Left lung (tissue), 4 donors: ENCODE measurements at regions not wholly inside any gene's neighbourhood (a gene's known extent, or its start where the extent isn't known, plus 50 kb on each side); places are given as distances from the start of the nearest gene placed in this dataset.
A peak's percentile ranks its signal among the peaks of the same experiment; 100 is the strongest.

Experiments
- ATAC-seq: fragments of 200-7000 bp; cut with Tn5 transposase; one replicate; pipeline ENCODE4 v1.9.1; 2020; ENCODE audit warnings: moderate library complexity
- DNase-seq, 4 donors: peaks; one replicate each; pipeline ENCODE4 v3.0.0-alpha.2; 2013 to 2020
- H3K27ac ChIP-seq, 2 donors: fragments of 200-600 bp; sonication (generic) in 1 of 2; one replicate each; pipeline versions ENCODE4 v1.5.0 to v1.8.0; 2020 to 2021
- H3K27me3 ChIP-seq, 2 donors: fragments of 200-600 bp; sonication (generic) in 1 of 2; one replicate each; pipeline versions ENCODE4 v1.5.0 to v1.8.0; 2020 to 2021
- H3K36me3 ChIP-seq, 2 donors: fragments of 200-600 bp; sonication (generic) in 1 of 2; one replicate each; pipeline versions ENCODE4 v1.5.0 to v1.8.0; 2020 to 2021
- H3K4me1 ChIP-seq, 2 donors: fragments of 200-600 bp; one replicate each; pipeline ENCODE4 v1.8.0; 2021
- H3K4me3 ChIP-seq, 2 donors: fragments of 200-600 bp; sonication (generic) in 1 of 2; one replicate each; pipeline versions ENCODE4 v1.5.0 to v1.8.0; 2020 to 2021; ENCODE audit warnings: mild to moderate bottlenecking in 1 of 2
- H3K9me3 ChIP-seq, 2 donors: fragments of 200-600 bp; sonication (generic) in 1 of 2; one replicate each; pipeline versions ENCODE4 v1.5.0 to v1.8.0; 2020 to 2021
- CTCF ChIP-seq, 2 donors: fragments of 200-600 bp; sonication (generic) in 1 of 2; IDR thresholded peaks; one replicate each; pipeline versions ENCODE4 v1.5.0 to v1.8.0; 2021; ENCODE audit warnings: antibody characterized with exemption in 2 of 2
- intact Hi-C, 2 donors: fragments of 100-400 bp; cut with DNase I; formaldehyde crosslinking; loops; one replicate each; pipeline versions ENCODE4 v1.11.2 to v1.14.2; 2022
- donor health status: DM: no; HTN: yes; CAD: no.
- donor health status: DM: no; HTN: no; CAD: no.

GRCh38 chr3:10601857-10602230 is 96.5 kb upstream of the ATP2B2 start:
- DNase-seq = peak in 1 of 4 donors; percentile 22
- no peak for ATAC-seq

DNA sequence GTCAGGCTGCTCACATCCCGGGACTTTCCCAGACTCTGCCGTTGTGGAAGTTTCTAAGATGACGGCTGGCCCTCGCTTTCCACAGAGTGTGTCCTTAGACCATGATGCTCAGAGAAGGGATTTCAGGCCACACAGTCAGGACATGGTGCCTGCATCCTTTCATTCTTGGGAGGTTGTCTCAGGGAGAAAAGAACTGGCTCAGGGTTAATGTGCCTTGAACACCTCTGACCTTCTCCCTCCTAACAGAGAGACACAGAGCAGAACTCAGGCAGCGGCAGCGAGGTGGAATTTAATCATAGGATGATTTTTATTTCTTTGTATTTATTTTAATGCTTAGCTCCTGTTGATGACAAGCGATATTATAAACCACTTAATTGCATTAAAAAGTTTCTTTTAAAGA is 96.9 kb upstream of the ATP2B2 start:
- TF ChIP-seq CTCF (IDR thresholded peaks at IDR 0.05) = no peak

More at GRCh38 chr3:10601857-10602230, 96.5 kb upstream of the ATP2B2 start:
- no peaks in the 10 kb centered on the region for H3K4me1 ChIP-seq
- intact Hi-C loops = no loop called here
- H3K9me3 ChIP-seq = no peaks in the 10 kb centered on the region
- peaks cover 0 to 54% of the 10 kb centered on the region in 2 donors for H3K27me3 ChIP-seq
- TF ChIP-seq CTCF (IDR thresholded peaks at IDR 0.05) = no peak
- no peak overlapping the region for H3K4me3 ChIP-seq
- H3K27ac ChIP-seq = no peak overlapping the region
- no peaks in the 10 kb centered on the region for H3K36me3 ChIP-seq

DNA sequence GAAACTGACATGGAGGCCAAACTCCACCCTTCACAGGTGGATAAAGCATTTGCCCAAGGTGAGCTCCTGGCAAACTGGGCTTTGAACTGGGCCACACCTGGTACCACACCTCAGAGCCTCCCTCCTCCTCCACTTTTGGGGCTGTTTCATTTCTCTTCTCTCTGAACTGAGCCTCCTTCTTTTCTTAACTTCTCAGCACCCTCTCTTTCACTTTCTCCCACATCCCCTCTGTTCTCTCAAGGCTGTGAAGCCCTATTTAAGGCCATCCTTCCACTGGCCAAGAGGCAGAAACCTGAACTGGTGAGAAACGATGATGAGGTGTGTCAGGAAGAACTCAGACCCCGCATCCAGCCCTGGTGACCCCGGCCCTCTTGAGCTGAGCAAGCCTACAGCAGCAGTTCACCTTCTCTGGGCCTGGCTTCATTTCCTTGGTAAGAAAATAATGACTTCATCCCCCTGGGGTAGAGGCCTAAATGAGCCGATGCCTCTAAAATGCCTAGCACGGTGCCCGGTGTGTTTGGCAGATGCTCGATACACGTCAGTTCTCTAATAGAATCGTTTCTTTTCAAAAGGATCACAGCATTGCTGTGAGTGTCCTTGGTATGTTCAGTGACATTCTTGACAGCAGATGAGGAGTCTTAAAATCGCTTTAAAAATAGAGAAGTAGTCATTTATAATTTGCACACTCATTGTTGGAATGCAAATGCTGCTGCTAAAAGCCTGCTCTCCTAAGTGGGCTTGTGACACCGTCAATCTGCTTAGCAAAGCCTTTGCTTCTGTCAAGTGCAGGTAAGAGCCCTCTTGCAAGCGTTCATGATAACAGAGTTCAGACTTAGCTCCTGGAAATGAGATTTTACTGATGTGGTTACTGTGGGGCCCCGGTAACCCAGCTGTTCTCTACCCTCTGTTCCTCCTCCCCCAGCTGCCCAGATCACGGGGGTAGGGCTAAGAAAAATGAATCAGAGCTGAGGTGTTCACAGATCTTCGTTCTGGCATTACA is 97.7 kb upstream of the ATP2B2 start:
- no peaks in the 10 kb centered on the region for H3K9me3 ChIP-seq
- peaks cover 0 to 55% of the 10 kb centered on the region in 2 donors for H3K27me3 ChIP-seq
- DNase-seq (peak in 2 of 4 donors; percentile 14 to 59), ATAC-seq (peak; percentile 89)
- intact Hi-C loops = no loop called here
- H3K4me1 ChIP-seq = no peaks in the 10 kb centered on the region
- TF ChIP-seq CTCF (IDR thresholded peaks at IDR 0.05) = no peak
- H3K36me3 ChIP-seq = no peaks in the 10 kb centered on the region
- no peak overlapping the region for H3K27ac ChIP-seq
- no peak overlapping the region for H3K4me3 ChIP-seq

More for the DNA sequence above, 96.9 kb upstream of the ATP2B2 start:
- H3K27me3 ChIP-seq = peaks cover 0 to 57% of the 10 kb centered on the region in 2 donors
- DNase-seq (no peak), ATAC-seq (no peak)
- intact Hi-C loops = no loop called here
- H3K36me3 ChIP-seq = no peaks in the 10 kb centered on the region
- H3K4me3 ChIP-seq = no peak overlapping the region
- H3K9me3 ChIP-seq = no peaks in the 10 kb centered on the region
- H3K27ac ChIP-seq = no peak overlapping the region
- H3K4me1 ChIP-seq = no peaks in the 10 kb centered on the region

- intact Hi-C loops = no loop called here
- DNase-seq (peak in 1 of 4 donors; percentile 26), ATAC-seq (no peak)
- Histone ChIP-seq H3K9me3 (peaks cover 0 to 17% of the 10 kb centered on the region in 2 donors), H3K4me3 (no peak overlapping the region), H3K27ac (no peak overlapping the region), H3K36me3 (no peaks in the 10 kb centered on the region), H3K4me1 (no peaks in the 10 kb centered on the region), H3K27me3 (peaks cover 0 to 38% of the 10 kb centered on the region in 2 donors)
- no peak for TF ChIP-seq CTCF (IDR thresholded peaks at IDR 0.05)
These were observed 103.7 kb upstream of the ATP2B2 start for GRCh38 chr3:10609134-10609533.

GRCh38 chr3:10614168-10614567 is 108.8 kb upstream of the ATP2B2 start:
- peaks cover 0 to 17% of the 10 kb centered on the region in 2 donors for H3K9me3 ChIP-seq
- H3K4me1 ChIP-seq = no peaks in the 10 kb centered on the region
- no peak for TF ChIP-seq CTCF (IDR thresholded peaks at IDR 0.05)
- no peak for ATAC-seq
- H3K27me3 ChIP-seq = peaks cover 0 to 26% of the 10 kb centered on the region in 2 donors
- H3K4me3 ChIP-seq = no peak overlapping the region
- no peak overlapping the region for H3K27ac ChIP-seq
- no peaks in the 10 kb centered on the region for H3K36me3 ChIP-seq
- intact Hi-C loops = no loop called here
- no peak for DNase-seq
